Activated gamma-delta T cell treated with anti-CD3 and anti-CD28 coated beads, Interleukin-2, amount 50 U/mL, for 16 hours (primary cell): ENCODE measurements at regions not wholly inside any gene's neighbourhood (a gene's known extent, or its start where the extent isn't known, plus 50 kb on each side); places are given as distances from the start of the nearest gene placed in this dataset.
"Not testable (repeated sequence)": the region's sequence is repeated elsewhere in the genome, so short reads cannot be mapped to it uniquely, and the experiment has no call there.

Source experiments
- DNase-seq: peaks from one replicate; pipeline ENCODE4 v3.0.0-alpha.2; 2020; ENCODE audit warnings: low read depth

DNA sequence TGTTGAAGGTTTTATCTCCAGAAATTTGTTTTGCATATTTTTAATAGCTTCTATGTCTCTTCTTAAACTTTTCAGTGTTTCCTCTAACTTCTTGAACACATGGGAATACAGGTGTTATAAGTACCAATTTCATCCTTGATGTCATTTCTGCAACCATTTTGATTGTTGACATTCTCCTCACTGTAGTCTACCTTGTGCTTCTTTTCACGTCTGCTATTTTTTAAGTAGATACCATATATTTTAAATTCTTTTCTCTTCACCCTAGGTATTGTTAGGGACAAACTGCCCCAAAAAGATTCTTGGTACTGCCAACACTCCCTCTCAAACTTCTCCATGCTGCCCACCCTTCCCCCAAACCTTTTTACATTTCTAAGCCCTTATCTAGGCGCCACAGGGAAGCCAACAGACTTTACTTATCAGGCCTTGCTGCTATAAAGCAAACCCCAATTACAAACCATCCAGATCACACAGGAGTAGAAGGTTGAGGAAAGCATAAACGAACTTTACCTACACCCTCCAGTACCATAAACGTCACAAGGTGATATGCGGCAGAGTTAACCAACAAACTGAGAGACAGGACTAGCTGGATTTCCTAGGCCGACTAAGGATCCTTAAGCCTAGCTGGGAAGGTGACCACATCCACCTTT lies 1165.3 kb downstream of the TAF11L14 start:
- no peak for DNase-seq

DNA sequence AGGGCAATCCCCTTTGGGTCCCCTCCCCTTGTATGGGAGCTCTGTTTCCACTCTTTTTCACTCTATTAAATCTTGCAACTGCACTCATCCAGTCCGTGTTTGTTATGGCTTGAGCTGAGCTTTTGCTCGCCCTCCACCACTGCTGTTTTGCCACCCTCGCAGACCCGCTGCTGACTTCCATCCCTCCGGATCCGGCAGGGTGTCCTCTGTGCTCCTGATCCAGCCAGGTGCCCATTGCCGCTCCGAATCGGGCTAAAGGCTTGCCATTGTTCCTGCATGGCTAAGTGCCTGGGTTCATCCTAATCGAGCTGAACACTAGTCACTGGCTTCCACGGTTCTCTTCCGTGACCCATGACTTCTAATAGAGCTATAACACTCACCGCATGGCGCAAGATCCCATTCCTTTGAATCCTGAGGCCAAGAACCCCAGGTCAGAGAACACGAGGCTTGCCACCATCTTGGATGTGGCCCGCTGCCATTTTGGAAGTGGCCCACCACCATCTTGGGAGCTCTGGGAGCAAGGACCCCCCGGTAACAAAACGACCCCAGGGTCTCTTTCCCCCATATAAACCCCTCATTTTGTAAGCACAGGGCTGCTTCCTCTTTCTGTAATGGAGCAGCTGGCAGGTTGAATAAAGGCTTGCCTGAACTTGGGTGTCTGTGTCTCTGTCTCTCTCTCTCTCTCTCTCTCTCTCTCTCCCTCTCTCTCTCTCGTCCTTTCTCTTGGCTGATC lies 1166.2 kb downstream of the TAF11L14 start:
- no peak for DNase-seq

DNA sequence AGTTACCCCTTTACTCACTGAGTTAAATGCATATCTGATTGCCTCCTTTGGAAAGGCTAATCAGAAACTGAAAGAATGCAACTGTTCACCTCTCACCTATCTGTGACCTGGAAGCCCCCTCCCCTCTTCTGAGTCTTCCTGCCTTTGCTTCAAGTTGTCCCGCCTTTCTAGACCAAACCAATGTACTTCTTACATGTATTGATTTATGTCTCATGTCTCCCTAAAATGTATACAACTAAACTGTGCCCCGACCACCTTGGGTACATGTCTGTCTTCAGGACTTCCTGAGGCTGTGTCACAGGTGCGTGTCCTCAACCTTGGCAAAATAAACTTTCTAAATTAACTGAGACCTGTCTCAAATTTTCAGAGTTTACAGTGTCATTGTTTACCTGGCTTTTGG lies 1167.2 kb downstream of the TAF11L14 start:
- not testable (repeated sequence) for DNase-seq

DNA sequence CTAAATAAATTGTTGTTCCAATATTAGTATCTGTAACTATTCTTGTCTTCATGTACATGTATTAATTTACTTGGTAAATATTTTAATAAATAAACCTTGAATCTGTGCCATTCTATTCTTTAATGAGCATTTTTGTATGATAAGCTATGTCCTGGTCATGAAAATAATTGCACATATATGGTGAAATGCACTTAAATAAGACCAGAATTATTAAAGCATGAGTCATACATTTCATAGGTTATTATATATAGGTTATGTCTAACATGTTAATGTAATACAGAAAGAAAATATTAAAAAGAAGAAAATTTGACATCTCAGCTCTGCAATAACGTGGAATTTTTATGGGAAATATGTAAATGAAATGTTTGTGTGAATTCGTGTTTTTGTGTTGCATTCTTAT lies 1168.1 kb downstream of the TAF11L14 start:
- DNase-seq, result no peak

DNA sequence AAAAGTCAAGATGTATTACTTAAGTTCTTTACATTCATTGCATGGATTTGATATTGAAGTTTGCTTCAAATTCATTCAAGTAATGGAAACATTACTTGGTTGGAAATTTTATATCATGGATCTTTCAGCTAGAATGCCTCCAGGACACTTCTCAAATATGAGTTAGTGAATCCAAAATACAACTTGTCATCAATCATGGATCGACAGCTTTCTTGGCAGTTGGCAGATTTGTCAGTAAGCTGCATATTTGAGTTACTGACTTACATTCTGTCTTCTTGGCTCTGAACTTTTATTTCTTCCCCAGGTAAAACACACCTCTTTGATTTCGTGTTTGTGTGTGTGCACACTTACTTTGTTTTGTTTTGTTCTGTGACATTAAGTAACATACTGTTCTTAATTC lies 1171.1 kb downstream of the TAF11L14 start:
- no peak for DNase-seq

GRCh38 chr5:18807256-18808149 lies 1173.2 kb downstream of the TAF11L14 start:
- no peak for DNase-seq

- DNase-seq, result no peak
Measured at GRCh38 chr5:18811661-18812060, 1176.3 kb downstream of the CDH18 start.

- DNase-seq, result no peak
Measured at GRCh38 chr5:18828351-18828750, 1159.6 kb downstream of the CDH18 start.

DNA sequence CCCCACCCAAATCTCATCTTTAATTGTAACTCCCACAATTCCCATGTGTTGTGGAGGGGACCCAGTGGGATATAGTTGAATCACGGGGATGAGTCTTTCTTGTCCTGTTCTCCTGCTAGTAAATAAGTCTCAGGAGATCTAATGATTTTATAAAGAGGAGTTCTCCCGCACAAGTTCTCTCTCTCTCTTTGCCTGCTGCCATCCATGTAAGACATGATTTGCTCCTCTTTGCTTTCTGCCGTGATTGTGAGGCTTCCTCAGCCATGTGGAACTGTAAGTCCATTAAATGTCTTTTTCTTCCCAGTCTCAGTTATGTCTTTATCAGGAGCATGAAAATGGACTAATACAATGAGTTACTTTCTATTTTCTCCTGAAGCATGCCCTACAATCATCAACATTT lies 1158.5 kb downstream of the CDH18 start:
- no peak for DNase-seq

DNA sequence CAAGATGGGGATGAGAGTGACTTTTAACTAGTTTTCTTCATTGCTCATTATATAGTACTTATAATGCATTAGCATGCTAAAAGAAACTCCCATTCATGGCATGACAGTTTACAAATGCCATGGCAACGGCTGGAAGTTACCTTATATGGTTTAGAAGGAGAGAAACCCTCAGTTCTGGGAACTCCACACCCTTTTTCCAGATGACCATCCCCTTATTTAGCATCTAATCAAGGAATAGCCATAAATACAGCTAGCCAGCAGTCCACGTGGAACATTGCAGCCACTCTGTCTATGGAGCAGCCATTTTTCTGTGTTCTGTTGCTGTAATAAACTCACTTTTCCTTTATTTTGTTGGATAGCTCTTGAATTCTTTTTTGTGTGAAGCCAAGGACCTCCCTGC lies 1137.8 kb downstream of the CDH18 start:
- DNase-seq, result no peak

DNA sequence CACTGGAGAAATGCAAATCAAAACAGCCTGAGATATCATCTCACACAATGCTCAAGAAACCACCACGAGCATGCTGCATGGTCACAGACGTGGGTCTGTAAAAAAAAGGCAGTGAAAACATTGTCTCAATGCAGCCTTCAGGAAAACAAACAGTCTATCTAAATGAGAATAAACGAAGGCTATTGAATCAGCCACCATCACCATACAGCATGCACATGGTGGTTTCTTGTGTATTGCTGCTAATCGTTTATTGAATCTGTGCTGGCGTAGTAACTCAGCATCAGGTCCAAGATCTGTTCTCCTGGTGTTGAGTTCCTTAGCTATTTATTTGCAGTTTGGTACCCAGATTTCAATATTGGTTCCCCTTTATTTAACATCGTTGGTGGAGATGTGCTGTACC lies 1115.0 kb downstream of the CDH18 start:
- DNase-seq, result no peak

DNA sequence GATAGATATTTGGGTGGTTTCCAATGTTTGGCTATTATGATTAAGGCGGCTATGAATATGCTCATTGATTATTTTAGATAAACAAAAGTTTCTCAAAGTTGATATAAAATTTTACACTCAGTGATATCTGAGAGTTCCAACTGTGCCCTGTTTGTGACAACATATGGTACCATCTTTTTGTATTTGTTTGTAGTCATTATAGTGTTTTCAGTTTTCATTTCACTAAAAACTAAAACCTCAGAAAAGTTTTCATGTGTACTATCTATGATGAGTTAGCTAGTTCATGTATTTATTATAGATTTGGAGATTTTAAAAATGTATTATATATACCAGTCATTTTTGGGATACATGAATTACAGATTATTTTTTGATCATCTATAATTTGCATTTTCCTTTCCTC lies 1111.4 kb downstream of the CDH18 start:
- no peak for DNase-seq

DNA sequence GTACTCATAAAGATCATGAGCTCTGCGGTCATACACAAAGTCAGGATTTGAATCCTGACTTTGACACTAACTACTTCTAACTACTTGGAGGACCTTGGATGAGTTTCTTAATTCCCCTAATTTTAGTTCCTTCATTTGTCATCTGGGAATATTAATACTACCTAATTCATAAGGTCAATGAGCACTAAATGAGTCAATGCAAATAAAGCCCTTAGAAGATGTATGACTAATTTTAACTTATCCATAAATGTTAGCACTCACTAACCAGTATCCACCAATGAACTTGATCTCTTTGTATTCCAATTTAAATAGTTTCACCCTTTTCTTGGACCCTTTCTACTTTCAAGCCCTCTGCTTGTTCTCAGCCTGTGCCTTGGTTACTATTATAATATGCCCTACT lies 1106.4 kb downstream of the CDH18 start:
- no peak for DNase-seq

- DNase-seq, result no peak
Measured at GRCh38 chr5:18882154-18882553, 1105.8 kb downstream of the CDH18 start.

GRCh38 chr5:18888821-18889220 lies 1099.2 kb downstream of the CDH18 start:
- no peak for DNase-seq

DNA sequence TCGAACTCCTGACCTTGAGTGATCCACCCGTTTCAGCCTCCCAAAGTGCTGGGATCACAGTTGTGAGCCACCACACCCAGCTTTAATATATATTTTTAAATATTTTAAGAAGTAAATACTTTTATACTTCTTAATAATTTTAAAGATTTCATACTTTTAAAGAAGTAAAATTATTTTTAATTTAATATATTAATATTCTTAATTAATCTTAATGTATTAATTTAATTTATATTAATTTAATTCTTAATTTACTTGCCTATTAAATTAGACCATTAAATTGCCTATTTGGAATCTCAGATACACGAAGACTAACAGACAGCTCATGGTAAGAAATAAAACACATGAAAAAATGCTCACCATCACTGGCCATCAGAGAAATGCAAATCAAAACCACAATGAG lies 1087.4 kb downstream of the CDH18 start:
- no peak for DNase-seq

- no peak for DNase-seq
Measured at GRCh38 chr5:18920966-18921365, 1067.0 kb downstream of the CDH18 start.

DNA sequence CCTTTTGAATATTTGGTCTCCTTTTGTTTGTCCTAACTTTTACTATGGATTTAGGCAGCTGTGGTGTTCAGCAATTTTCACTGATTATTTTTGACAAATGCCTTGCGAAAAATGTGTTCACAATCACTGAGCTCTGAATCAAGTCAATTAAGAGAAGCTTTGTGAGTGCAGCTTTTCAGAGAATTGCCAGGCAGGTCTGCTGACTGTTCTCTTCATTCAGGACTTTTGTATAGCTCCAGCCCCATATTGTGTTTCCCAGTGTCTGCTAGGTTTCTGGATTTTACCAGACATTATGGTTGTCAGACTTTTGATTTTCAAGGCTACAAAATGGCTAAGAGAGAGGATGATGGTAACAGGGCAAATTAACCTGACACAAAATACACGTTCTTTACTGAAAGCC lies 1055.9 kb downstream of the CDH18 start:
- DNase-seq, result no peak

DNA sequence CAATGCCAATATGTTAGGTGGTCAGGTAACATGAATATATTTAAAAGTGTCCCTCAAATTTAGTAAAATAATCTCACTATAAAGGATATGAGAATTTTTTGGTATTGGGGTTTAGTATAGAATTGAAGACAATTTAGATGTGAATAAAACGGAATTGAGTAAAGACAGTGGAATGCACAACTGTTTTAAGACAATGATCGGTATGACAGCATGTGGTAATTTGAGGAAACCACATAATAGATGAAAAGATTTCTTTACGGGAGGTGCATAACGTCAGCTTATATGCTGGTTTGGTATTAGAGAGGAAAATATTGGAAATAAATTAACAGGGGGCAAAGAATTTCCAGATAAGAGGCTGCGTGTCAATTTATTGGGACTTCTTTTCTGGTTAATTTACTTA lies 1043.2 kb downstream of the CDH18 start:
- no peak for DNase-seq

DNA sequence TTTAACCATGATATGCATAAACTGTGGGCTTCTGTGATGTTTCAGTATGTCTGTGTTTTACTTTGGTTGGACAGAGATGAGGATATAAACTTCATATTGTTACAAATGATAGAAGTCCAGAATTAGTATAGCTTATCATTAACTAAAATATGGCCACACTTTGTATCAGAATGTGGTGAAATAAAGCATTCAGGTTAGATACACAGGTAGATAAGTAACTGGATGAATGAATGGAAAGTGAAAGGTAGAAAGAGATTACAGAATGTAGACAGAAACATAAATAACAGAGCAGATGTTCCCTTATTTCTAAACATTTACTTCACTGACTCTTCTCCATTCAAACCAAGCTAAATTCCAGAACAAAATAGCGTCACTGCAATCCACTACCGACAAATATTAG lies 1033.8 kb downstream of the CDH18 start:
- DNase-seq, result no peak

- no peak for DNase-seq
Measured at GRCh38 chr5:18959535-18959934, 1028.5 kb downstream of the CDH18 start.

DNA sequence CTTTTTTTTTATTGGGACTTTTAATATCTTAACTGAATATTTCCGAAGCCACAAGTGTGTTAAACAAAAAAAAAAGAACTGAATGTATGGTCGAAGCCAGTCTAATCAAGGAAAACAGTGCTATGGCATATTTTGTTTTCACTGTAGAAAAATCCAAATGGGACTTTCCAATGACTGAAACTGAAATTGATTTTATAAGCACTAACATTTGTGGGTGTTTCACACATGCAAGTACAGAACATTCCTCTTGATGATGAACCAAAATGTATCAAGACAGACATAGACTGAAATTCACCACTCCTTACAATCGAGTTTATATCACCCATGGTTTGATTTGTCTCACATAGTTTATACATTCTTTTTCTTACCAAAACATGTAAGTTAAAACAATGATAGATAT lies 1026.8 kb downstream of the CDH18 start:
- DNase-seq, result no peak

- no peak for DNase-seq
Measured at GRCh38 chr5:18965893-18966292, 1022.1 kb downstream of the CDH18 start.
